ENCODE measurements at regions not wholly inside any gene's neighbourhood (a gene's known extent, or its start where the extent isn't known, plus 50 kb on each side); places are given as distances from the start of the nearest gene placed in this dataset.

DNA sequence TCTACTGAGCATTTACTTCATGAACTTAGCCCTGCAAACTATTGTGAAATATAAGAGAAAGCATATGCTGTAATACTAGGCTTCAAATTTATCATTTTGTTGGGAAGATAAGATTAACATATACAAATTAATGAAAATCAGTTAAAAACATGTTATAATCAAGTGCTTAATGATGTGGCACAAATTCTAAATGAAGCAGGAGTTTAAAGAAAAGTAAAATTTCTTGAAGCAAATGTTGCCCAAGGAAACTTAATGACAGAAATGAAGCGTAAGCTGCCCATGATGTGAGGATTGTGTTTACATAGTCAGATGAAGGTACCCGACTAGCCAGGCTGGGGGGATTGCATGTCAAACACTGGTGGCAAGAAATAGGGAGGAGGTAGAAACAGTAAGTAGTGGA lies 103.1 kb upstream of the GAP43 start:
- DNase-seq (ENCODE audit: low read depth) (no peak), FAIRE-seq (no peak)
- TF ChIP-seq, protein P1, sequence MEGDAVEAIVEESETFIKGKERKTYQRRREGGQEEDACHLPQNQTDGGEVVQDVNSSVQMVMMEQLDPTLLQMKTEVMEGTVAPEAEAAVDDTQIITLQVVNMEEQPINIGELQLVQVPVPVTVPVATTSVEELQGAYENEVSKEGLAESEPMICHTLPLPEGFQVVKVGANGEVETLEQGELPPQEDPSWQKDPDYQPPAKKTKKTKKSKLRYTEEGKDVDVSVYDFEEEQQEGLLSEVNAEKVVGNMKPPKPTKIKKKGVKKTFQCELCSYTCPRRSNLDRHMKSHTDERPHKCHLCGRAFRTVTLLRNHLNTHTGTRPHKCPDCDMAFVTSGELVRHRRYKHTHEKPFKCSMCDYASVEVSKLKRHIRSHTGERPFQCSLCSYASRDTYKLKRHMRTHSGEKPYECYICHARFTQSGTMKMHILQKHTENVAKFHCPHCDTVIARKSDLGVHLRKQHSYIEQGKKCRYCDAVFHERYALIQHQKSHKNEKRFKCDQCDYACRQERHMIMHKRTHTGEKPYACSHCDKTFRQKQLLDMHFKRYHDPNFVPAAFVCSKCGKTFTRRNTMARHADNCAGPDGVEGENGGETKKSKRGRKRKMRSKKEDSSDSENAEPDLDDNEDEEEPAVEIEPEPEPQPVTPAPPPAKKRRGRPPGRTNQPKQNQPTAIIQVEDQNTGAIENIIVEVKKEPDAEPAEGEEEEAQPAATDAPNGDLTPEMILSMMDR (IDR thresholded peaks at IDR 0.05; ENCODE audit: insufficient read depth, low read length, severe bottlenecking): no peak
- Histone ChIP-seq H3K36me3 (ENCODE audit: control insufficient read depth, insufficient read depth, low read length) (no peaks in the 10 kb centered on the region), H3K4me3 (ENCODE audit: low read depth, low read length) (no peak overlapping the region), H3K27me3 (ENCODE audit: control insufficient read depth, insufficient read depth, low read length) (no peaks in the 10 kb centered on the region)

DNA sequence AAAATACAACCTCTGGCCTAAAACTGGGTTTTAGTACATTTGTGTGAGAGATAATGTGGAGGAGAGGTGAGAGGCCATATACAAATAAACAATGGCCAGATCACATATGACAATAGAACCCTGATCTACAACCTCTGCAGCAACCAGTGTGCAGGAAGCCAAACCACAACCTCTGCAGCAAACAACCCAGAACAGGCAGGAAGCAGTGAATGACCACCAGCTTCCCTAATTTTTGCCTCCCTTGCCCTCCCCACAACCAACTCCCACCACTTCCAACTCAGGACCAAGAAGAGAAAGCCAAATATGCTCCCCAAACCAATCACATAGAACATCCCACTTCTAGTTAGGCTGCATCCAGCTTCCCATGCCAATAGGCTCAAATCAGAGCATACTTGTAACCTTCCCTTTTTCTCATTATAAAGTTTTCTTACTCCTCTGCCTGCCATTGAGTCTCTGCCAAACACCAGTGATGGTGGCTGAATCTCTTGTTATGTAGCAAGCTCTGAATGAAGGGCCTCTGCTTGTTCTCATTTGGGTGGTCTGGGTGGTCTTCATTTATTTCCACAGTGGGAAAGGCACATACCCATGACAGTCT lies 102.6 kb upstream of the GAP43 start:
- H3K27me3 ChIP-seq (ENCODE audit: control insufficient read depth, insufficient read depth, low read length): no peaks in the 10 kb centered on the region
- TF ChIP-seq, protein P1 (IDR thresholded peaks at IDR 0.05; ENCODE audit: insufficient read depth, low read length, severe bottlenecking): no peak
- FAIRE-seq (peak; percentile 18), DNase-seq (ENCODE audit: low read depth) (no peak)
- no peak overlapping the region for H3K4me3 ChIP-seq (ENCODE audit: low read depth, low read length)
- no peaks in the 10 kb centered on the region for H3K36me3 ChIP-seq (ENCODE audit: control insufficient read depth, insufficient read depth, low read length)

DNA sequence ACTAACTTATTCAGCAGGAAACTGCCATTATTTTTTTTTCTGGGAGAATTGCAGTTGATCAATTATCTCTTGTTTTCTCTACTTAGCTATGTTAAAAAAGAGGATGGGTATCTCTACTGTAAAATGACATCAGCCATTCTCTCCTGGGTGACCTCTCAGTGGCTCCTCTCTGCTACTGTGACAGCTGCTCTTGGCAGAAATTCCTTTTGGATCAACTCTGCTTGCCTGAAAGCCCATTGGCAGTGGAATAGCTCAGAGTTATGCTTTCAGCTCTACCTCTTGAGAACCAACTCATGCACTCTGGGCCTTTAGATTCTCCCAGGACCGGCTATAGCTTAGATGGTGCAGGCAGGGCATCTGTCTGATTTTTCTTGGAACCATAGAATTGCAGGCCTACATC lies 99.9 kb upstream of the GAP43 start:
- H3K4me3 ChIP-seq (ENCODE audit: low read depth, low read length): no peak overlapping the region
- TF ChIP-seq, protein P1 (IDR thresholded peaks at IDR 0.05; ENCODE audit: insufficient read depth, low read length, severe bottlenecking): no peak
- FAIRE-seq: no peak

DNA sequence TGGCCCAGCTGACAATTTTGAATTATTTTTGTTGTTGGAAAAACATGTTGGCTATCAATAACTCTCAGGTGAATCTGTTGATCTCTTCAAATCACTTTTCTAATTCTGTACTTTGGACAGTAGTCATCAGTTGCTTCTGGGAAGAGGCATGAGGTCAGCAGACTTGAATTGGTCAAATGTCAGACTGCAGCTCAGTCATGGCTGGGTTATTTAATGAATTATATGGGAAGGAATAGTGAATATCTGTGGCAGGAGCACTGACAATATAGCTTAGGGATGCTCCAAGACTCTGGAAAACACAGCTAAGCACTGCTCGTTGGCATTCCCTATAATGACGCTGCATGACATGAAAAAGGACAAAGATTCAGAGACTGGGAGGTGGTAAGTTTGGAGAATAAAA lies 98.8 kb upstream of the GAP43 start:
- FAIRE-seq (no peak), DNase-seq (ENCODE audit: low read depth) (no peak)
- TF ChIP-seq, protein P1 (IDR thresholded peaks at IDR 0.05; ENCODE audit: insufficient read depth, low read length, severe bottlenecking): no peak

More for the DNA sequence above, 99.9 kb upstream of the GAP43 start:
- Histone ChIP-seq H3K36me3 (ENCODE audit: control insufficient read depth, insufficient read depth, low read length) (no peaks in the 10 kb centered on the region), H3K27me3 (ENCODE audit: control insufficient read depth, insufficient read depth, low read length) (no peaks in the 10 kb centered on the region)
- no peak for DNase-seq (ENCODE audit: low read depth)

DNA sequence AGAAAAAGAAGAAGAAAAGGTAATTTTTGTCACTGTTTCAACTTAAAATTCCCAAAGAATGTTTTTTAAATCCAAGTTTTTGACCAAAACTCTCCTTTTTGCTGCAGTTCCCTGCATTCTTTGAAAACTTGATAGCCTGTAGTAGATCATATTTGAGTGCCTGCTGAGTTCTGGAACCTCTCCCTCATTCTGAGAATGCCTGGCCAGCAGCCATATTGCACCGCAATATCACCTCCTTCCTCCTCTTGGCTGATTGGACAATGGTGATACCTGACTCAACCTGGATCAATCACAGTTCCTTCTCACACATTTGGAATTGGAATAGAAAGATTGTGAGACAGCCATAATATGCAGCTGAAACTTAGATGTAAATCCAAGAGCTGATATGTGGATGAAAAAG lies 97.6 kb upstream of the GAP43 start:
- FAIRE-seq (no peak), DNase-seq (ENCODE audit: low read depth) (no peak)
- H3K36me3 ChIP-seq (ENCODE audit: control insufficient read depth, insufficient read depth, low read length): no peaks in the 10 kb centered on the region
- H3K27me3 ChIP-seq (ENCODE audit: control insufficient read depth, insufficient read depth, low read length): no peaks in the 10 kb centered on the region
- TF ChIP-seq, protein P1 (IDR thresholded peaks at IDR 0.05; ENCODE audit: insufficient read depth, low read length, severe bottlenecking): no peak
- no peak overlapping the region for H3K4me3 ChIP-seq (ENCODE audit: low read depth, low read length)

More for the DNA sequence above, 98.8 kb upstream of the GAP43 start:
- no peaks in the 10 kb centered on the region for H3K36me3 ChIP-seq (ENCODE audit: control insufficient read depth, insufficient read depth, low read length)
- no peaks in the 10 kb centered on the region for H3K27me3 ChIP-seq (ENCODE audit: control insufficient read depth, insufficient read depth, low read length)
- no peak overlapping the region for H3K4me3 ChIP-seq (ENCODE audit: low read depth, low read length)

DNA sequence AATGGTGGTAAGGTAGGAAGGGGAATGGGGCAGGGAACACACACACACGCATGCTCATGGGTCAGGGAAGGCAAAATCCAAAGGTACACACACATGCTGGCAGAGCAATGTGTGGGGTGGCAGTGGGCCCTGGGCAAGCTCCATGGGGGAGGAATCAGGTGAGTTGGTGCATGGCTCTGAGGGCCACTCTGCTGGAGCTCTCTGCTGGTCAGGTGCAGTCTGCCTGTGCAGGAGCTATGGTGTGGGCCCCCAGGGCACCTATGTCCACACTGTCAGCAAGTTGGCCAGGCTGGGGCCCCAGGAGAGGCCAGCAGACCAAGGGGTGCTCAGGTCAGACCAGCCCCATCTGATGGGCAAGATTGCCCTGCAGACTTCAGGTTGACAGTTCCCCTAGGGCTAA lies 90.1 kb upstream of the GAP43 start:
- Histone ChIP-seq H3K27me3 (ENCODE audit: control insufficient read depth, insufficient read depth, low read length) (no peaks in the 10 kb centered on the region), H3K36me3 (ENCODE audit: control insufficient read depth, insufficient read depth, low read length) (no peaks in the 10 kb centered on the region), H3K4me3 (ENCODE audit: low read depth, low read length) (no peak overlapping the region)
- TF ChIP-seq, protein P1 (IDR thresholded peaks at IDR 0.05; ENCODE audit: insufficient read depth, low read length, severe bottlenecking): no peak
- FAIRE-seq (no peak), DNase-seq (ENCODE audit: low read depth) (no peak)

Measured in bronchial epithelial cell (primary cell).